HepG2 (cell line): ENCODE measurements at regions not wholly inside any gene's neighbourhood (a gene's known extent, or its start where the extent isn't known, plus 50 kb on each side); places are given as distances from the start of the nearest gene placed in this dataset.

Experiments used
- ATAC-seq: fragments of 200-7000 bp; cut with Tn5 transposase; 3 replicates; pipeline ENCODE4 v1.9.1; 2020; ENCODE audit warnings: mild to moderate bottlenecking, moderate library complexity
- BruUV-seq: library from RNA; stranded (reverse); fragments of 400-500 nt; replicated peaks from 2 replicates; lab custom pipeline; 2021; lab: Mats Ljungman, UMichigan
- CTCF ChIA-PET: fragments of 300-600 bp; formaldehyde crosslinking; extraction: SDS; loops from one replicate; lab custom pipeline; 2021; ENCODE audit warnings: low total read pairs, inconsistent platforms, low intra/inter-chr PET ratio; lab: Yijun Ruan, JAX
- POLR2A ChIA-PET: fragments of 350-600 bp; sonication (Branson Sonifier 250); formaldehyde crosslinking; loops from one replicate; lab custom pipeline; 2020; ENCODE audit warnings: antibody characterized with exemption, inconsistent platforms; lab: Yijun Ruan, JAX
- DNase-seq: peaks from one replicate; pipeline ENCODE4 v3.0.0-alpha.2; 2015; ENCODE audit warnings: low spot score
- FAIRE-seq: peaks from 3 replicates; lab custom pipeline; 2011; peaks lifted over from hg19 to GRCh38; lab: Jason Lieb, UNC
- H2AFZ ChIP-seq: one replicate; pipeline ENCODE4 v1.6.1; 2011; ENCODE audit warnings: low read length, inconsistent platforms
- H3K27ac ChIP-seq: fragments of 300-600 bp; 3 replicates; pipeline ENCODE4 v1.8.0; 2011; ENCODE audit warnings: mixed run types, mild to moderate bottlenecking, mixed read lengths, low read length, inconsistent platforms; ENCODE audit not compliant: insufficient read depth; ENCODE audit errors: extremely low read length
- H3K27me3 ChIP-seq, 2 experiments: fragments of 200-600 bp in 1 of 2; 2 replicates in 1 of 2; 3 replicates in 1 of 2; pipeline versions ENCODE4 v1.6.0 to v1.8.0; 2011; ENCODE audit warnings: low read length in 2 of 2, mild to moderate bottlenecking in 2 of 2, moderate library complexity in 2 of 2, inconsistent platforms in 1 of 2; ENCODE audit not compliant: insufficient read depth in 2 of 2, control insufficient read depth in 1 of 2
- H3K36me3 ChIP-seq, 2 experiments: fragments of 200-600 bp in 1 of 2; replicated peaks in 1 of 2; 2 replicates in 1 of 2; 3 replicates in 1 of 2; pipeline versions ENCODE4 v1.5.1 to v1.8.0; 2011; ENCODE audit warnings: low read length in 2 of 2, inconsistent platforms in 1 of 2; ENCODE audit not compliant: insufficient read depth in 2 of 2, control insufficient read depth in 1 of 2
- H3K4me1 ChIP-seq: 2 replicates; pipeline ENCODE4 v1.5.1; 2012; ENCODE audit warnings: low read length, inconsistent platforms; ENCODE audit not compliant: insufficient read depth
- H3K4me2 ChIP-seq: 2 replicates; pipeline ENCODE4 v1.6.0; 2011; ENCODE audit warnings: low read depth, low read length, inconsistent platforms
- H3K4me3 ChIP-seq, 3 experiments: fragments of 200-600 bp in 1 of 3; sonication (generic), shearing (Covaris generic) in 1 of 3; replicated peaks in 1 of 3; 2 replicates each; pipeline ENCODE4 v1.5.1; 2011 to 2016; ENCODE audit warnings: low read length in 3 of 3, inconsistent platforms in 2 of 3, low read depth in 2 of 3, mild to moderate bottlenecking in 2 of 3, control low read depth in 1 of 3, mixed read lengths in 1 of 3; ENCODE audit not compliant: insufficient read depth in 1 of 3
- H3K79me2 ChIP-seq: one replicate; pipeline ENCODE4 v1.6.1; 2011; ENCODE audit warnings: low read length, inconsistent platforms; ENCODE audit not compliant: insufficient read depth
- H3K9ac ChIP-seq: 2 replicates; pipeline ENCODE4 v1.6.0; 2011; ENCODE audit warnings: mild to moderate bottlenecking, low read depth, low read length, inconsistent platforms; ENCODE audit not compliant: insufficient read depth
- H3K9me3 ChIP-seq: 2 replicates; pipeline ENCODE4 v1.5.1; 2012; ENCODE audit warnings: mild to moderate bottlenecking, low read length
- H4K20me1 ChIP-seq: 2 replicates; pipeline ENCODE4 v1.6.0; 2011; ENCODE audit warnings: inconsistent platforms, mild to moderate bottlenecking, low read length, moderate library complexity; ENCODE audit not compliant: insufficient read depth
- EED ChIP-seq: sonication (generic); formaldehyde crosslinking; IDR thresholded peaks from 2 replicates; pipeline ENCODE4 v1.5.0; 2020; ENCODE audit warnings: mild to moderate bottlenecking, missing genetic modification reagents
- MAZ ChIP-seq, 2 experiments: sonication (generic) in 1 of 2; formaldehyde crosslinking in 1 of 2; IDR thresholded peaks; 2 replicates each; pipeline versions ENCODE4 v1.5.0 to v1.6.1; 2012 to 2020; ENCODE audit warnings: low read depth in 2 of 2, mild to moderate bottlenecking in 2 of 2, borderline replicate concordance in 1 of 2, improper control_type of control experiment in 1 of 2, low read length in 1 of 2, missing genetic modification reagents in 1 of 2, moderate library complexity in 1 of 2
- PAXIP1 ChIP-seq: sonication (generic); formaldehyde crosslinking; conservative IDR thresholded peaks from 2 replicates; pipeline ENCODE4 v1.4.0; 2020; ENCODE audit warnings: mild to moderate bottlenecking, missing genetic modification reagents, moderate library complexity
- RBFOX2 ChIP-seq: fragments of 200-400 bp; formaldehyde crosslinking; IDR thresholded peaks from 2 replicates; pipeline ENCODE4 v1.6.1; 2017; ENCODE audit warnings: low read depth, mild to moderate bottlenecking, low read length
- ZBTB49 ChIP-seq: sonication (generic); formaldehyde crosslinking; IDR thresholded peaks from 2 replicates; pipeline ENCODE4 v1.4.0; 2020; ENCODE audit warnings: missing genetic modification reagents, borderline replicate concordance
- ZNF34 ChIP-seq: sonication (generic); formaldehyde crosslinking; IDR thresholded peaks from 2 replicates; pipeline ENCODE4 v1.4.0; 2020; ENCODE audit warnings: mild to moderate bottlenecking, missing genetic modification reagents, borderline replicate concordance
- ZNF431 ChIP-seq: sonication (generic); formaldehyde crosslinking; IDR thresholded peaks from 2 replicates; pipeline ENCODE4 v1.9.0; 2022; ENCODE audit warnings: missing genetic modification reagents, low read depth, mild to moderate bottlenecking, borderline replicate concordance
- WGBS: methylation state at CpG from one replicate; pipeline ENCODE4 v1.1.6; 2017; ENCODE audit warnings: low lambda C conversion rate; 5-methylcytosine and 5-hydroxymethylcytosine counted together
- in situ Hi-C: cut with HindIII; loops from 2 replicates; pipeline ENCODE4 v1.10.0; 2017; ENCODE audit warnings: low pct_unique_long_range_greater_than_20kb; ENCODE audit not compliant: extremely low pct_ligation_motif_present
- intact Hi-C: fragments of 100-400 bp; cut with micrococcal nuclease; formaldehyde crosslinking; loops from one replicate; pipeline ENCODE4 v1.10.0; 2022; ENCODE audit not compliant: unreplicated experiment

- intact Hi-C loops = no loop called here
- peaks cover 12 to 52% of the 10 kb centered on the region in 2 experiments; a peak in 4 of 5 replicates for H3K27me3 ChIP-seq
- peak overlapping the region; percentile 38 for H3K4me2 ChIP-seq
- peaks cover 43% of the 10 kb centered on the region for H3K4me1 ChIP-seq
- H3K9me3 ChIP-seq = no peaks in the 10 kb centered on the region
- H3K27ac ChIP-seq = no peak overlapping the region
- ChIA-PET POLR2A (no interaction called here), CTCF (no interaction called here)
- peak overlapping the region in 1 of 3 experiments; percentile 26; a peak in 1 of 6 replicates for H3K4me3 ChIP-seq
- in situ Hi-C loops = no loop called here
- BruUV-seq = no TSS peak
- no peaks in the 10 kb centered on the region for H4K20me1 ChIP-seq
- no peak overlapping the region for H3K9ac ChIP-seq
- ATAC-seq (peak; percentile 3; the same call in 1 of the 3 replicates), DNase-seq (no peak), FAIRE-seq (no peak)
- WGBS = 63% methylated on average over 25 of the region's 32 CpGs
- no peaks in the 10 kb centered on the region for H3K36me3 ChIP-seq
- no peaks in the 10 kb centered on the region for H3K79me2 ChIP-seq
- no peak overlapping the region for H2AFZ ChIP-seq
- TF ChIP-seq MAZ (IDR thresholded peaks at IDR 0.05; ENCODE audit: borderline replicate concordance, low read depth, low read length) = no peak
- TF ChIP-seq MAZ (CRISPR knock-in tag; IDR thresholded peaks at IDR 0.05; ENCODE audit: low read depth) = no peak
- 0 out of 2 replicates have a peak, but pooled peaks have one; percentile 10 for TF ChIP-seq ZNF431 (CRISPR knock-in tag)
- 0 out of 2 replicates have a peak, but pooled peaks have one; percentile 18 for TF ChIP-seq ZNF34 (CRISPR knock-in tag)
Observed at GRCh38 chr18:79587779-79588635, 91.6 kb upstream of the CTDP1 start.

- Histone ChIP-seq H3K4me2 (peak overlapping the region; percentile 38), H3K9ac (no peak overlapping the region), H3K9me3 (no peaks in the 10 kb centered on the region), H3K4me3 (peak overlapping the region in 1 of 3 experiments; percentile 26; a peak in 1 of 6 replicates), H4K20me1 (no peaks in the 10 kb centered on the region), H3K36me3 (no peaks in the 10 kb centered on the region), H3K27ac (no peak overlapping the region), H3K27me3 (peaks cover 12 to 58% of the 10 kb centered on the region in 2 experiments; a peak in 4 of 5 replicates), H3K4me1 (peaks cover 43% of the 10 kb centered on the region), H3K79me2 (no peaks in the 10 kb centered on the region), H2AFZ (no peak overlapping the region)
- ChIA-PET POLR2A (no interaction called here), CTCF (no interaction called here)
- BruUV-seq = no TSS peak
- in situ Hi-C loops = no loop called here
- peak; percentile 74 for ATAC-seq
- FAIRE-seq = no peak
- intact Hi-C loops = no loop called here
- WGBS = 30% methylated on average over 34 of the region's 38 CpGs
- DNase-seq = peak; percentile 47
- TF ChIP-seq RBFOX2 = no peak
- no peak for TF ChIP-seq ZBTB49 (CRISPR knock-in tag)
- peak; percentile 72 for TF ChIP-seq PAXIP1 (CRISPR knock-in tag)
- TF ChIP-seq EED = peak; percentile 67; the same call in 1 of the 2 replicates
Observed at GRCh38 chr18:79588636-79589481, 90.7 kb upstream of the CTDP1 start.
